DMS 273 (cell line): ENCODE measurements at regions not wholly inside any gene's neighbourhood (a gene's known extent, or its start where the extent isn't known, plus 50 kb on each side); places are given as distances from the start of the nearest gene placed in this dataset.
A peak's percentile ranks its signal among the peaks of the same experiment; 100 is the strongest.
"Not testable (repeated sequence)": the region's sequence is repeated elsewhere in the genome, so short reads cannot be mapped to it uniquely, and the experiment has no call there.

Experiments used
- DNase-seq: peaks from one replicate; lab custom pipeline; 2025; ENCODE audit not compliant: unreplicated experiment; lab: John Stamatoyannopoulos, UW

DNA sequence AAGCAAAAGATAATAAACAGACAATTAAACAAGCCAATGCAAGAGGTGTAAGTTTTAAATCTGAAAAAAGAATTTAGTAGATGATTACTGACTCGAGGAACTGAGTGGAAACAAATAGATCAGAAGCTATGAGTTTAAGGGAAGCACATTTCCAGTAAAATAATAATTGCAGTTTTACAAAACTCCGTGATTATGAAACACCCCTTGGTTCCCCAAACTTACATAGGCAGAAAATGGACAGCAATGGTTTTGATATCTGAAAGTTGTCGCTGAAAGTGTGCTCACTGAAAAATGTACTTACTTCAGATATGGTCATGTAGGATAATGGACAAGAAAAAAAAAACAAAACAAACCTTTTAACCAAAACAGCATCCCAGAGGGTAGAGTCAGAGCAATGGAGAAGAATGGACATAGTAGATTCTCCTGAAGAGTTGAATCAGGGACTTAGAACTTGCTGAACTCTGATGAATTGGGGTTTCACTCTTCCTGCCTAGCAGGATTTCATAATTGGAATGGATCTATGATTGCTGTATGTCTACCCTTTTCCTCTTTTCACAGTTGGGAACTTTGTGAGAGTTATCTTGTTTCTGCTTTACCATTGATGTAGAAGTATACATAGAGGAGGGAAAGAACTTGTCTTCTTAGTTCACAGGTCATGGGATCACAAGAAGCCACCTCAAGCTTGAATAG lies 305.6 kb upstream of the ZEB2 start:
- no peak for DNase-seq

DNA sequence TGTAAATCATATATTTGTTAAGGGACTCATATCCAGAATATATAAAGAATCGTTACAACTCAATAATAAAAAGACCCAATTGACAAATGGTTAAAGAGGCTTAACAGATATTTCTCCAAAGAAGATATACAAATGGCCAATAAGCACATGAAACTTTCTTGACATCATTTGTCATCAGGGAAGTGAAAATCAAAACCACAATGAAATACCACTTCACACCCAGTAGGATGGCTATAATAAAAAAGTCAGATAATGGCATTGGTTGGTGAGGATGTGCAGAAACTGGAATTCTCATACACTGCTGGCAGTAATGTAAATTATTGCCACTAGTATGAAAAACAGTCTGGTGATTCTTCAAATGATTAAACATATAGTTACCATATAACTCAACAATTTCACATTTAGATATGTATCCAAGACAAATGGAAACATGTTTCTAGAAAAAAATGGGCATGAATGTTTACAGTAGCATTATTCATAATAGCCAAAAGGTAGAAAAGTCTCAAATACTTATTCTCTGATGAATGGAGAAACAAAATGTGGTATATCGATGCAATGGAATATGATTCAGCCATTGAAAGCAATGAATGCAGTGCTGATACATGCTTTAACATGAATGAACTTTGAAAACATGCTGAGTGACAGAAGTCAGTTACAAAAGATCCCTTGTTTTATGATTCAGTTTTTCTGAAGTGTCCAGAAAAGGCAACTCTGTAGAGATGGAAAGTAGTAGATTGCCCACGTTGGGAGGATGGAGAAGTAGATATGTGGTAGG lies 304.6 kb upstream of the ZEB2 start:
- no peak for DNase-seq

DNA sequence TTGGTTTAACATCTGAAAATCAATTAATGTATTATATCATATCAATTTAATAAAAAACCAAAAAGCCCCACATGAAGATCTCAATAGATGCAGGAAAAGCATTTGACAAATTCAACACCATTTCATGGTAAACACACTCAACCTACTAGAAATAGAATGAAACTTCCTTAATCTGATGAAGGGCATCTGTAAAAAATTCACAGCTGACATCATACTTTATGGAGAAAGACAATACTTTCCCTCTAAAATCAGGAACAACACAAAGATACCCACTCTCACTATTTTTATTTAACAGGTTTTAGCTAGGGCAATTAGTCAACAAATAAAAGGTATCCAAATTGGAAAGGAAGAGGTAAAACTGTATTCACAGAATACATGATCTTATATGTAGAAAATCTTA lies 303.0 kb upstream of the ZEB2 start:
- DNase-seq, result no peak

DNA sequence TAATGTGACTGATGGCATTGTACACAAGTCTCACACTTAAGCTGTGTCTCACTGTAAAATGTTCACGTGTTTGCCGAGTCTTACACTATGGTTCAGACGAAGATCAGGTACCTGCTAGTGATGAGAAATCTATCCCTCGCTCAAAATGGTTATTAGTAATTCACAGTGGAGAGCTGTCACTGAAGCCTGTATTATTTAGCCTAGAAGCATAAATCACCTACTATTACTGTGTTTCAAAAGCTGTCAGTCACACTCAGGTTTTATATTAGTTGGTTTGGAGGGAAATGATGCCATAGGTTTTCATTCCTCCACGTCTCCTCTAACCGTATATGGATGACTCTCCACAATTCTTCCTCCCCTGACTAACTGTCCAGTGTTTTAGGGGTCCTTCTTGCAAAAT lies 292.4 kb upstream of the ZEB2 start:
- DNase-seq, result no peak

DNA sequence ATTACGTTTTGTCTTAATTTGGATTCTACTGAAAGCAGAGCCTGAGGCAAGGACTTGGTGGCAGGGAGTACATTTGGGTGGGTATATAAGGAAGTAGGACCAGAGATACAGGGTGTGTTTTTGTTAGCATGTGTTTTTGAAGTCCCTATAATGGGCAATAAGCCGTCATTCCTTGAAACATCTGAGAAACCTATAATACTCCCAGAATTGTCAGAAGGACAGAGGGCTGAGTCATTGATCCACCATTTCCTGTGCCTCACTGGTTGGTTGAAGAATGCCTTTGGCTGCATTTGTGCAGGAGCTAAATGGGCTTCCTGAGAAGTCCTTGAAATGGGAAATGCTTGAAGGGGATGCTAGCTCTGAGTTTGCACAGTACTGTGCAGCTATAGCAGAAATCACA lies 281.8 kb upstream of the ZEB2 start:
- DNase-seq, result no peak

DNA sequence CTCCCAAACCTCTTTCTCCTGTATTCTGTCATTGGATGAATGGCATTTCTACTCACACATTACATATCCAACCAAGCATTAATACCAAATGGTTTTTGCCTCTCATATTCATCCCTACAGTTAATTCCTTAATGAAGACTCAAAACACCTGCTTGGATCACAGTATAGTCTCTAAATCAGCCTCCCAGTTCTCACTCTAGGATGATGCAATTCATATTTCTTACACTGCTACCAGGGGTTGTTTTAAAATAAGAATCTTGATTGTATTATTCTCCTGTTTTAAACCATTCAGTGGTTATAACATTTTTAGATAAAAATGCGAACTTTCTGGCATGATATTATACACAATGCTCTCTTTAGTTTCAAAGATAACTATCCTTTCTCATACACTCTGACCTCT lies 281.4 kb upstream of the ZEB2 start:
- no peak for DNase-seq

DNA sequence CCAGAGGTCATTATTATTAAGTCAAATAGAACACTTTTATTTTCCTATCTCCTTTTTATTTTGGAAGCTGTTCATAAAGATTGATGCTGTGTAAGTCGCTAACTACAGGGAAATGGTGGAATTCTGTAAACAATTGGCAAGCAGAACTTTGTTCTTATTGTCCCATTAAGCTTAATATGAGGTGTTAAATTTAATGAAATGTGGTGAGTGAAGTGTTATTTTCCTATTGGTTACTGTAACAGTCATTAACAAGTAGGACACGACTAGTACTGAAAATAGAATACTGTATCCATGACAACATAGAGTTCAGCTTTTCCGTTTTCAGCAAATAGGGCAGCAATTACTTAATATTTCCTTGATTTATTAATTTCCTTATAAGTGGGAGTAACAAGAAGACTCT lies 279.1 kb upstream of the ZEB2 start:
- DNase-seq, result no peak

DNA sequence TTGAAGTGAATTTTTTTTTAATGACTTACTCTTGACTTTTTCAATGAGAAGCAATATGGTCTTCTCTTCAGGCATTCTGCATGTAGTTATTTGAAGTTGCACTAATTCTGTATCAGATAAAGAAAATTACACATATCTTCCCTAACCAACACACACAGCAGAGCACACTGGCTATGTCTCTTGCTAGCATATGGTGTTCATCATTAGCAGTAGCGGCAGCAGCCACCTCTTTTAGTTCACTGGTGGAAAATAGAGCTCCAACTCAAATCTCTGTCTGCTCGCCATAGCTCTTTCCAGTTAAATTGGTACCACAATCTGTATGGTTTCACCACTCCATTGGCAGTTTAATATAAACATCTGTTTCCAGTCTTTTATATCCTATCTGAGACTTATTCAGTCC lies 278.1 kb upstream of the ZEB2 start:
- DNase-seq, result peak; percentile 4

DNA sequence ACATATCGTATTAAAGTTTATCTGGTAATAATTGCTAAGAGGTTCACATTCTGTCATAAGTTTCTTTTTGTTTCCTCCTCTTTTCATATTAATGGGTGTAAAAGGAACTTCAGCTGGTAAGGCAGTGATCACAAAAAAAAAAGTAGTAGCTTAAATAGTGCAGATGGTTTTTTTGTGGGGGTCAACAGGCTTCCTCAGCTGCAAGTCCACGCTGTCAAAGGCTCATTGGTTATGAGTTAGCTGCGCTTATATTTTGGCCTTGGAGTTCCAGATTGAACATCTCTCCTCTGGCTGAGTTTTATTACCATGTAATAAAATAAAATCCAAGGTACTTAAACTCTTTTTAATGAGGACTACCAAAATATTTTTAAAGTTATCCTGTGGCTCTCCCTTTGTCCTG lies 277.0 kb upstream of the ZEB2 start:
- no peak for DNase-seq

DNA sequence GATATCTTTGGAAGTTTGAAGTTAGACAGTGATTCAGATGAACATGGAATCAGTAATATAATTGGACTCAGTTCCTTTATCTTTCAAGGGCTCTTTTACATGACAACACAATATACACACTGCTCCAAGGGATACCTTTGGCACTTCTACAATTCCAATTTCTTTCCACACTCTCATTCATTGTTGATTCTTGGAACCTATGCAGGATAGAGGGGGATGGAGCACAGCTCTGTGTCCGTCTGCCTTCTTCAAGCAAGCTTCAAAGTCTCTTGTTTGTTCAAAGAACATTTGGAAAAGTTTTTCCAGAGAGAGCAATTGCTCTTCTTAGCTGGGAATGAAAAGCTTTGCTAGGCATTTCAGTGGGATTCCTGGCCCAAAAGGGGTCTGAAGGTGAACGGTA lies 276.2 kb upstream of the ZEB2 start:
- no peak for DNase-seq

DNA sequence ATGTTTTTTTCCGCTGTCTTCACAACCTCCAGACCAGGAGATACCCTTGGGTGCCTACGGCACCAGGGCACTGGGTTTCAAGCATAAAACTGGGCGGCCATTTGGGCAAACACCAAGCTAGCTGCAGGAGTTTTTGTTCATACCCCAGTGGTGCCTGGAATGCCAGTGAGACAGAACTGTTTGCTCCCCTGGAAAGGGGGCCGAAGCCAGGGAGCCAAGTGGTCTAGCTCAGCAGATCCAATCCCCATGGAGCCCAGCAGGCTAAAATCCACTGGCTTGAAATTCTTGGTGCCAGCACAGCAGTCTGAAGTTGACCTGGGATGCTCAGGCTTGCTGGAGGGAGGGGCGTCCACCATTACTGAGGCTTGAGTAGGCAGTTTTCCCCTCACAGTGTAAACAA lies 265.3 kb upstream of the ZEB2 start:
- DNase-seq, result no peak

DNA sequence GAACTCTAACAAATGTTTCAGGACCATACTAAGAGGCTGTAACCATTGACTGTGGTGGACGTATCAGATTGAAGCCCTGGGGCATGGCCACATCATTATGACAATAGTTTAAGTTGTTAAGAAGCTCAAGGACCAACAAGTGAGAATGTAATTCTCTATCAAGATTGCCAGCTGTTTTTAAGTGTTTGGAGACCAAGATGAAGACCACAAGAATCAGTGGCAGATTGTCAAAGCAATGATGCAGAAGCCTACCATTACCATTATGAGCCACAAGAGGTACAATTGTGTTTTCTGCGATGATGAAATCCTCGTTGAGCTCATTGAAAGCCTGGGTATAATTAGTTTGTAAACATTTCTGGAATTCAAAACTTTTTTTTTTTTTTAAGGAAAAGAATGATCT lies 261.1 kb upstream of the ZEB2 start:
- peak; percentile 4 for DNase-seq

DNA sequence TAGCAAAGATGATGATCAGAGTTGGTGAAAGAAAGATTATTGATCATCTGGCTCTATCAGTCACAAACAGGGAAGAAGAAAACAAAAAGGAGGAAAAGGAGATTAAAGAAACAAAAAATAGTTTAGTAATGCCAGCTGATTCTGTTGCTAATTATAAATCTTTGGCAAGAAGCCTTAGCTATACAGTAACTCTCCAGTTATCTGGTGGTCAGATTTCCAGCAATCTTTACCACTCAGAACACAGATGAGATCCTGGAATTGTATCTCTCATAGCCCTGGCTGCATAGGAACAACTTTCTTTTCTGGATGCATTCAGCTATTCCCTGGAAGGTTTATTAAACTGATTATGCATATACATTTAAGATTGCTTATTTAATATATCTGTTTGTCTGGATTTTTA lies 256.8 kb upstream of the ZEB2 start:
- DNase-seq, result no peak

DNA sequence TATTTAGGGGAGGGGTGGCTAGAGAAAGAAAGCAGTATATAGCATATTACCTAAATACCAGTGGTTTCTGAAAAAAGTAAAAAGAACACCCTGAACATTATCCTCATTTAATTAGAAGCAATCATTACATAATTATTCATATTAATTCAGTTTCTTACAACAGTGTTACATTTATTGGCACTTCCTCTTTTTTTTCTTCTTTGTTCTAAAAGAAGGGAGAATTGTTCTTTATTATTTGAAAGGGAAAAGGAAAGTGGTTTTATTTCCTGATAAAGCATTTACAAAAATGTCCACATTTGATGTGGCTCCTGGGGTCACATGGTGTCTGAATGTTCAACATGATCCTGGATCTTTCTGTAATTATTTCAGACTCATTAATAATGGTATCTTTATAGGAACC lies 254.9 kb upstream of the ZEB2 start:
- no peak for DNase-seq

DNA sequence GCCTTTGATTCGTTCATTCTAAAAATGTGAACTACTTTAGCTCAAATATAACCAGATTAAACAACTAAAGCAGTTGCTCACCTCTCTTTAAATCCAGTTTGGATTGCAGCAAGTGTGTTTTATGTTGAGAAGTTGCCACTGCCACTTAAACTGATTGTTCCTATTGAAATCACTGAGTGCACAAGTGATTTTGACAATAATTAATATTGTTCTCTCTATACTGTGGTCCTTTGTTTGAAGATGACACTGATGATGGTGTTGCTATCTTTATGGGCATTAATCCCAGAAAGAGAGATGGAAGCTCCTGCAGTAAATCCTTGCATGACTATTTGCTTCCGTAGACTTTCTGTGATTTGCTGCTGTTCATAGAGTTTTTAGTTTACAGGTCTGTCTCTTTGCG lies 251.4 kb upstream of the ZEB2 start:
- no peak for DNase-seq

DNA sequence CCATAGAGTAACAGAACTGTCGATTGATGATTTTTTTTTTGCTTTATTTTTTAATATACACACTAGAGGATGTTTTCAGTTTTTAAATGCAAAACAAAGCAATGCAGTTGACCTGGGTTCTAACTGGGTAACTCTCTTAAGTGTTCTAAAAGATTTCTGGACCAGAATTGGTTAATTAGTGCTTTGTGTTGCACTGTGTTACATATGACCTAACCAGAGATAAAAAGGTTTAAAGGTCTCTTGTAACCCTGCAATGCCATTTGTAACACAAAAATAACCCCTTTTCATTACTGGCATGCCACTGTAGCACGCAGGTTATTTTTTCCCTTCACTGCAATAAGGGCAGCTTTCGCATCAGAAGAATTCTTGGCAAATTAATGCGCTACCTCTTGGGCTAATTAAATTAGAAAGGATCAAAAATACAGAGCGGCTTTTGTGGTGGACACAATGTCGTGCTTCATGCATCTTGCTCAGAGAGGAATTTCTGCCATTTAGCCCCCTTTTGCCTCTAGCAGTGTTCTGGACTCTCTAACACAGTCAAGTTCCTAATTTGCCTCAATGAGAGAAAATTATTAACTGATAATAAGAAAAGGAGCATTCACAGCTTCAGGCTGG lies 250.8 kb upstream of the ZEB2 start:
- no peak for DNase-seq

DNA sequence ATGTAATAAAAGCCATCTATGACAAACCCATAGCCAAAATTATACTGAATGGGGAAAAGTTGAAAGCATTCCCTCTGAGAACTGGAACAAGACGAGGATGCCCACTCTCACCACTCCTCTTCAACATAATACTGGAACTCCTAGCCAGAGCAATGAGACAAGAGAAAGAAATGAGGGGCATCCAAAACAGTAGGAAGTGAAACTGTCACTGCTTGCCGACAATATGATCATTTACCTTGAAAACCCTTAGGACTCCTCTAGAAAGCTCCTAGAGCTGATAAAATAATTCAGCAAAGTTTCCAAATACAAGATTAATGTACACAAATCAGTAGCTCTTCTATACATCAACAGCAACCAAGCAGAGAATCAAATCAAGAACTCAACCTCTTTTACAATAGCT lies 241.0 kb upstream of the ZEB2 start:
- DNase-seq, result not testable (repeated sequence)

DNA sequence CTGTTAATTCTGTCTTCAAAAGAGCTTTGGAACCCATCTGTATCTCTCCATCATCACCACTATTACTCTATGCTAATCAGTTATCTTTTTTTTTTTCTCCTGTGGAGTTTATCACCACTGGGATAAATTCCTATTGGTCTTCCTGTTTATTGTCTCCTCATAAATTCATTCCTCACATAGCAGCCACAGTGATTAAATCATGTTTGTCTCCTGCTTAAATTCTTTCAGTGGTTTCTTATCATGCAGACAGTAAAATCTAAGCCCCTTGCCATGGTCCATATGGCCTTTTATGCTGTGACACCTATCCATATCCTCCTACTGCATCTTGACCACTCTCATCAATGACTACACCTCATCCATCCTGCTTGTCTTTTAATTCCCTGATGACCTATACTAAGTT lies 239.8 kb upstream of the ZEB2 start:
- no peak for DNase-seq

DNA sequence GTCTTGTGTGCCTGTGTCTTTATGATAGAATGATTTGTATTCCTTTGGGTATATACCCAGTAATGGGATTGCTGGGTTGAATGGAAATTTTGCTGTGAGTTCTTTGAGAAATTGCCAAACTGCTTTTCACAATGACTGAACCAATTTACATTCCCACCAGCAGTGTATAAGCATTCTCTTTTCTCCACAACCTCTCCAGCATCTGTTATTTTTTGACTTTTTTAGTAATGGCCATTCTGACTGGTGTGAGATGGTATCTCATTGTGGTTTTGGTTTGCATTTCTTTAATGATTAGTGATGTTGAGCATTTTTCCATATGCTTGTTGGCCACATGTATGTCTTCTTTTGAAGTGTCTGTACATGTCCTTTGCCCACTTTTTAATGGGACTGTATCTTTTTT lies 238.3 kb upstream of the ZEB2 start:
- not testable (repeated sequence) for DNase-seq

DNA sequence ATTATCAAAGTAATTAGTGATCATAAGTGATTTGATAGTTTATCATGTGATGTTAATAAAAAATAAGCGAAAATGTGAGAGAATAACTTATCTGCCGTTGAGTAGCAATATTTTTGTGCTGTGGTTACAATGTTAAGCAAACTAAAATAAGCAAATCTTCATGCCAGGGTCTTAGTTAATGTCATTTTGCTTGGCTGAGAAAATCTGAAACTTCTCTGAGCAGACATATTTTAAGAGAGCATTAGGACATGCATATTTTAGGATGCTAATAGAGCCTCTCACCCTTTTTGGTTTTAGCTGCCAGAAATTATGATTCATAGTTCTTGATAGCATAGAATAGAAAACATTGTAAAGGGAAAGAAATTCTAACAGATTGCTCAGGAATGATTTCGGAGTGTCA lies 233.5 kb upstream of the ZEB2 start:
- no peak for DNase-seq

DNA sequence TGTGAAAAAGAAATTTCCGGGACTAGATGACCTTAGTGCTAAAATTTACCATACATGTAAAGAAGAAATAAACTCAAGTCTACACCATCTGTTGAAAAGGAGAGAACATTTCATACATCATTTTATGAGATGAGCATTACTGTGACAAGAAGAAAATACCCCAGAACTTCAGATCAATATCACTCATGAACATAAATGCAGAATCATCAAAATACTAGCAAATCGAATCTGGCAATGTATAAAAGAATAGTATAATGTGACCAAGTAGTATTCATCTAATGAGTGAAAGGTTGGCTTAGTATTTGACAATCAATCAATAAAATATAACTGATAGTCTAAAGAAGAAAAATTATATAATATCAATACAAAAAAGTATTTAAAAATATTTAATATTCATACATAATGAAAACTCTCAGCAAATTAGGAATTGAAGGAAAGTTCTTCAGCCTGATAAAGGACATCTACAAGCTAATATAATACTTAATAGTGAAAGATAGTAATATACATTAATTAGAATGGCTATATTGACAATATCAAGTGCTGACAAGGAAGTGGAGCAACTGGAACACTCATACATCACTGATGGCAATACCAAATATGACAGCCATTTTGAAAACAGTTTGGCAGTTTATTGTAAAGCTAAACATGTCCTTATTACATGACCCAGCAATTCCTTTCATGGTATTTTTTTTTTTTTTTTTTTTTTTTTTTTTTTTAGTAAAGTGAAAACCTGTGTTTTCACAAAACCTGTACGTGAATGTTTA lies 231.4 kb upstream of the ZEB2 start:
- DNase-seq, result no peak

DNA sequence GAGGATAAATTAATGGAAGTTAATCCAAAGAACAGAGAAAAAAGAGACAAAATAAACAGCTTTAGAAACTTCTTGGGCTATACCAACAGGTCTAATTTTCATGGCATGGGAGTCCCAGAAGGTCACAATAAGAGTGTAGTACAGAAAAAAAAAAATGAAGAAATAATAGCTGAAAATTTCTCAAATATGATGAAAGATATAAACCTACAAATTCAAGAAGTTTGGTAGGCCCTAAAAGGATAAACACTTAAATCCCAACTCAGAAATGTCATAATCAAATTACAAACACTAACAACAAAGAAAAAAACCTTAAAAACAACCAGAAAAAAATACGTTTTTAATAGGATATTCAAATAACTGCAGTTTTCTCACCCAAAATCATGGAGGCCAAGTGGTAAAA lies 229.3 kb upstream of the ZEB2 start:
- no peak for DNase-seq
